Mucosa of stomach (tissue), 1 donor: ENCODE measurements at regions not wholly inside any gene's neighbourhood (a gene's known extent, or its start where the extent isn't known, plus 50 kb on each side); places are given as distances from the start of the nearest gene placed in this dataset.
"Not testable (repeated sequence)": the region's sequence is repeated elsewhere in the genome, so short reads cannot be mapped to it uniquely, and the experiment has no call there.

ENCODE experiments used
- H3K27me3 ChIP-seq: one replicate; pipeline ENCODE4 v1.7.0; 2013; ENCODE audit warnings: mild to moderate bottlenecking, low read length; ENCODE audit not compliant: control insufficient read depth, insufficient read depth
- H3K36me3 ChIP-seq: one replicate; pipeline ENCODE4 v1.7.0; 2013; ENCODE audit warnings: low read length; ENCODE audit not compliant: control insufficient read depth, insufficient read depth
- H3K4me1 ChIP-seq: one replicate; pipeline ENCODE4 v1.7.0; 2013; ENCODE audit warnings: mild to moderate bottlenecking, low read length; ENCODE audit not compliant: control insufficient read depth, insufficient read depth
- H3K4me3 ChIP-seq: one replicate; pipeline ENCODE4 v1.7.0; 2013; ENCODE audit warnings: low read length
- H3K9ac ChIP-seq: one replicate; pipeline ENCODE4 v1.7.0; 2013; ENCODE audit warnings: mild to moderate bottlenecking, low read length, moderate library complexity
- H3K9me3 ChIP-seq: one replicate; pipeline ENCODE4 v1.7.0; 2013; ENCODE audit warnings: mild to moderate bottlenecking, low read length, moderate library complexity; ENCODE audit not compliant: control insufficient read depth
- donor health status: Pancreatic carcinoma.

DNA sequence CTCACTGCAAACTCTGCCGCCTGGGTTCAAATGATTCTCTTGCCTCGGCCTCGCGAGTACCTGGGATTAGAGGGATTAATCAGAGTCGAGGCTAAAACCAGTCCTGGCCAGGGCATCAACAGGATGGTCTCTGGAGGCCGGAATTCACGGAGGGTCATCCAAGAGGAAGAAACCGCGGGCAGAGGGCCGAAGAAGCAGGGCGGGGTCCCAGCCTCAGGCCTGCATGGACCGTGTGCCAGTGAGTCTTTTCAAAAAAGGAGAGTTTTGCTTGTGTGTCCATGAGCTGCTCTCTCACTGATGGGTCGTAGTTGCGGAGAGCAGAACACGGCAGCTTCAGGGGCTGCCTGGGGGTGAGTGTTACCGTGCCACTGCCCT lies 295.1 kb upstream of the ZNF337 start:
- H3K9ac ChIP-seq = no peak overlapping the region
- no peaks in the 10 kb centered on the region for H3K9me3 ChIP-seq
- no peaks in the 10 kb centered on the region for H3K27me3 ChIP-seq
- H3K4me1 ChIP-seq = no peaks in the 10 kb centered on the region
- no peak overlapping the region for H3K4me3 ChIP-seq
- no peaks in the 10 kb centered on the region for H3K36me3 ChIP-seq

DNA sequence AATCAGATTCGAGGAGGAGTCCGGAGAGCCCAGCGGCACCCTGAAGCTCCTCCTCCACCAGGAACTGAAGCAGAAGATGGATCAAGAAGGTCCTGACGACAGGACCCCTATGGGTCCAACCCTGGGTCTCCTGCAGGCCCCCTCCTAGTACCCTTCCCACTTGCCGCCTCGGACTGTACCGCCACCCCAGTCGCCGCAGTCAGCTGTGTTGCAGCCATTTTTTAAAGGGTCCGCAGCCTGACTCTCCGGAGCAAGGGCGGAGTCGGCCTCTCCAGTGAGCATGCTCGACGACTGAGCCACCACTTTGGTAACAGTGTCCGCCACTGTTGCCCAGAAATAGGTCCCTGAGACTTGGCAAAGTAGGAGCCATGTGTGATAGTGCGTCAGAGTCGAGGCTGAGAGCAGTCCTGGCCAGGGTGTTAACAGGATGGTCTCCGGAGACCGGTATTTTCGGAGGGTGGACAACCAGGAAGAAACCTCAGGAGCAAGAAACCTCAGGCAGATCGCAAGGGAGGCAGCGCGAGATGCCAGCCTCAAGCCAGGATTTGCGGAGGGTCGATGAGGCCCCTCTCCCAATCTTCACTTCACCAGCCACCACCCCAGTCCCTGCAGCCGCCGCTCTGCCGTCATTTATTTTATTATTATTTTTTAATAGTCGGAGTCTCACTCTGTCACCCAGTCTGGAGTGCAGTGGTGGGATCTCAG lies 294.6 kb upstream of the ZNF337 start:
- H3K27me3 ChIP-seq = no peaks in the 10 kb centered on the region

GRCh38 chr20:25989686-25990085 lies 293.0 kb upstream of the ZNF337 start:
- H3K9ac ChIP-seq, H3K9me3 ChIP-seq, H3K27me3 ChIP-seq, H3K4me1 ChIP-seq, H3K36me3 ChIP-seq, H3K4me3 ChIP-seq: not testable (repeated sequence)

More for the DNA sequence above, 294.6 kb upstream of the ZNF337 start:
- H3K9ac ChIP-seq = no peak overlapping the region
- H3K4me3 ChIP-seq = no peak overlapping the region
- H3K36me3 ChIP-seq = no peaks in the 10 kb centered on the region
- no peaks in the 10 kb centered on the region for H3K4me1 ChIP-seq
- H3K9me3 ChIP-seq = no peaks in the 10 kb centered on the region

DNA sequence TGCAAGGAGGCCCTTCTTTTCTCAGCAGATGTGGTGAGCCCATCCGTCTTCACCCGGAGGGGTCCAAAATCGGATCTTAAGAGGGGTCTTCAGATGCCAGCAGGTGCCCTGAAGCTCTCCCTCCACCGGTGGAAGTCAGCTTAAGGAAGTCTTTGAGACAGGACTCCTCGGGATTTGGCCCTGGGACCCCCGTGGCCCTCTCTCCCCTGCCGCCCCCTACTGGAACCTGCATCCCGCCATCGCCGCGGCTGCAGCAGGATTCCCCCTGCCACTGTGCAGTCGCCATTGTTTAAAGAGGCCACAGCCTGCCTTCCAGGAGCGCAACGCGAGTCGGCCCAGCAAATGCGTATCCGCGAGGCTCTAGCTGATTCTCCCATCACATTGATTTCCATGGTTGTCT lies 292.5 kb upstream of the ZNF337 start:
- H3K4me3 ChIP-seq = no peak overlapping the region
- no peak overlapping the region for H3K9ac ChIP-seq
- no peaks in the 10 kb centered on the region for H3K4me1 ChIP-seq
- H3K36me3 ChIP-seq = no peaks in the 10 kb centered on the region
- H3K27me3 ChIP-seq = no peaks in the 10 kb centered on the region
- H3K9me3 ChIP-seq = no peaks in the 10 kb centered on the region

DNA sequence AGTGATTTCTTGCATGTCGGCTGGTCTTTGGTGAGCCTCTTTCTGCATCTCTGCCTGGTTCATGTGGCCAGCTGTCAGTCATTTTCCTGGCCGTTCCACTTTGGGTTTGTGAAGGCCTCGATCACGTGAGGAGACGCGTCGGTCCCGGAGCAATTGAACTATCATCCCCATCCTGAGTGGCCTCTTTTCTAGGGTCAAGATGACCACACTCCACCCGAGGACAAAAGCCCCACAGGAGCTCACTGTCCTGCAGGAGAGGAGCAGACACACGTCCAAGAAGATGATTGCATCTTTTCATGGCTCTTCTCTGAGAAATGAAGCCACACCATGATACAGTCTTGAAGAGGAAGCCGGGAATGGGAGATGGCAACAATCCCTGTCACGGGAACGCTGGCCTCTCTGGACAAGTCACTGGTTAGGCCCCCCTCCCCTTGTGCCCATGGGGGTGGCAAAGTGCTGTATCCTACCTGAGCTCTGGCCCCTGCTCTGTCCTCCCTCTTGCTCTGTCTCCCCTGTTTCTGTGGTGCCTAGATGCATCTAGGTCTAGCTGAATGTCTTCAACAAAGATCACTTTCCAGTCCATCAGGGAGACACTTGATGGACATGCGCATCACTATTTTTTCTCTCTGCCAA lies 291.4 kb upstream of the ZNF337 start:
- not testable (repeated sequence) for H3K27me3 ChIP-seq, H3K36me3 ChIP-seq, H3K9me3 ChIP-seq, H3K4me3 ChIP-seq, H3K4me1 ChIP-seq, H3K9ac ChIP-seq

DNA sequence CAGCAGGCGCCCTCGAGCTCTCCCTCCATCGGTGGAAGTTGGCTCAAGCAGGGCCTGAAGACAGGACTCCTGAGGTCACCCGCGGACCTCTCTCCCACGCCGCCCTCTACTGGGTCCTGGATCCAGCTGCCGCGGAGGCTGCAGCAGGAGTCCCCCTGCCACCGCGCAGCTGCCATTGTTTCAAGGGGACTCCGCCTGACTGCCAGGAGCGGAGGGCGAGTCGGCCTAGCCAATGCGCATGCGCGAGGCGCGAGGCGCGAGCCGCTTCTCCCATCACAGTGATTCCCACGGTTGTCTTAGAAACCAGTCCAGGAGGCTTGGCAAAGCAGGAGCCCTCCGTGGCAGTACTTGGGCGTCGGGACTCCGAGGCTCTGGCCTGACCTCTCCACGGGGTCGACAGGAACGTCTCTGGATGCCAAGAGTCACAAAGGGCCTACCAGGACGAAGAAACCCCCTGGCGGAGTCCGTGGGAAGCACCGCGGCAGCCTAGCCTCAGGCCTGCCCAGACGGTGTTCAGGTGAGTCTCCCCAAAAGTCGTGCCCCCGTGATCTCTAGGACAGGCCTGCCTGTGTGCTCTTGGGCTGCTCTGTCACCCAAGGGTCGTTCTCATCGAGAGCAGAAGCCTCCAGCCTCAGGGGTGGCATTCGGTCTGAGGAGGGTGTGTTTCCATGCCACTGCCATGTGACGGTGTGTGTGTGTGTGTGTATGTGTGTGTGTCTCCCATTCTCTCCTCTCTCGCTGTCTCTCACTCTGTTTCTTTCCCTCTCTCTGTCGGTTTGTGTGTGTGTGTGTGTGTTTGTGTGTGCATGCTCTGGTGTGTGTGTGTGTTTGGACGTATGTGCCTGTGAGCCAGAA lies 290.6 kb upstream of the ZNF337 start:
- no peaks in the 10 kb centered on the region for H3K9me3 ChIP-seq
- H3K4me3 ChIP-seq = peak overlapping the region; percentile 19
- no peak overlapping the region for H3K9ac ChIP-seq
- H3K4me1 ChIP-seq = no peaks in the 10 kb centered on the region
- no peaks in the 10 kb centered on the region for H3K27me3 ChIP-seq
- H3K36me3 ChIP-seq = no peaks in the 10 kb centered on the region

DNA sequence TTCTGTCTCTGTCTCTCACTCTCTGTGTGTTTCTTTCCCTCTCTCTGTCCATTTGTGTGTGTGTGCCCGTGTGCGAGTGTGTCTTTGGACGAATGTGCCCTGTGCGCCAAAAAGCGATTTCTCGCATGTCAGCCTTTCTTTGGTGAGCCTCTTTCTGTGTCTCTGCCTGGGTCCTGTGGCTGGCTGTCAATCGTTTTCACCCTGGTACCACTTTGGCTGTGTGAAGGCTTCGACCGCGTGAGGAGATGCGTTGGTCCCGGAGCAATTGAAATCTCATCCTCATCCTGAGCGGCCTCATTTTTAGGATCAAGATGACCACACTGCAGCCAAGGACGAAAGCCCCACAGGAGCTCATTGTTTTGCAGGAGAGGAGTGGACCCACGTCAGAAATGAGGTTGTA lies 288.9 kb upstream of the ZNF337 start:
- no peaks in the 10 kb centered on the region for H3K4me1 ChIP-seq
- H3K36me3 ChIP-seq = no peaks in the 10 kb centered on the region
- H3K4me3 ChIP-seq = no peak overlapping the region
- no peak overlapping the region for H3K9ac ChIP-seq
- no peaks in the 10 kb centered on the region for H3K27me3 ChIP-seq
- H3K9me3 ChIP-seq = no peaks in the 10 kb centered on the region

DNA sequence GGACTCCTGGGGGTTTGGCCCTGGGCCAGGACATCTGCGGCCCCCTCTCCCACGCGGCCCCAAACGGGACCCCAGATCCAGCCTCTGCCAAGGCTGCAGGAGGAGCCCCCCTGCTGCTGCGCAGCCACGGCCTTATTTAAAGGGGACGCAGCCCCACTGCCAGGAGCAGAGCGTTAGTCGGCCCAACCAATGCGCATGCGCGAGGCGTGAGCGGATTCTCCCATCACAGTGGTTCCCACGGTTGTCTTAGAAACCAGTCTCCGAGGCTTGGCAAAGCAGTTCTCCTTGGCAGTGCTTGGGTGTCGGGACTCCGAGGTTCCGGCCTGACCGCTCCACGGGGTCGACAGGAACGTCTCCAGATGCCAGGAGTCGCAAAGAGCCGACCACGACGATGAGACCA lies 288.3 kb upstream of the ZNF337 start:
- Histone ChIP-seq H3K9me3 (no peaks in the 10 kb centered on the region), H3K4me1 (no peaks in the 10 kb centered on the region), H3K4me3 (no peak overlapping the region), H3K9ac (no peak overlapping the region), H3K27me3 (no peaks in the 10 kb centered on the region), H3K36me3 (no peaks in the 10 kb centered on the region)

DNA sequence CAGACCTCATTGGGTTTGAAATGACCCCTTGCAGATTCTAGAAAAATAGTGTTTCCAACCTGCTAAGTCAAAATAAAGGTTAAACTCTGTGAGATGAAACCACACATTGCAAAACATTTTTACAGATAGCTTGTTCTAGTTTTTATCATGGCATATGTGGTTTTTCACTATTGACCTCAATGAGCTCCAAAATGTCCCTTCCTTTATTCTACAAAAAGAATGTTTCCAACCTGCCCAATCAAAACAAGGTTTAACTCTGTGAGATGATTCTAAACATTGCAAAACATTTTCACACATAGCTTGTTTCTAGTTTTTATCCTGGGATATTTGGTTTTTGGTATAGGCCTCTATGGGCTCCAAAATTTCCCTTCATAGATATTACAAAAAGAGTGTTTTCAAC lies 286.0 kb upstream of the ZNF337 start:
- not testable (repeated sequence) for H3K4me3 ChIP-seq, H3K27me3 ChIP-seq, H3K4me1 ChIP-seq, H3K36me3 ChIP-seq, H3K9me3 ChIP-seq, H3K9ac ChIP-seq

DNA sequence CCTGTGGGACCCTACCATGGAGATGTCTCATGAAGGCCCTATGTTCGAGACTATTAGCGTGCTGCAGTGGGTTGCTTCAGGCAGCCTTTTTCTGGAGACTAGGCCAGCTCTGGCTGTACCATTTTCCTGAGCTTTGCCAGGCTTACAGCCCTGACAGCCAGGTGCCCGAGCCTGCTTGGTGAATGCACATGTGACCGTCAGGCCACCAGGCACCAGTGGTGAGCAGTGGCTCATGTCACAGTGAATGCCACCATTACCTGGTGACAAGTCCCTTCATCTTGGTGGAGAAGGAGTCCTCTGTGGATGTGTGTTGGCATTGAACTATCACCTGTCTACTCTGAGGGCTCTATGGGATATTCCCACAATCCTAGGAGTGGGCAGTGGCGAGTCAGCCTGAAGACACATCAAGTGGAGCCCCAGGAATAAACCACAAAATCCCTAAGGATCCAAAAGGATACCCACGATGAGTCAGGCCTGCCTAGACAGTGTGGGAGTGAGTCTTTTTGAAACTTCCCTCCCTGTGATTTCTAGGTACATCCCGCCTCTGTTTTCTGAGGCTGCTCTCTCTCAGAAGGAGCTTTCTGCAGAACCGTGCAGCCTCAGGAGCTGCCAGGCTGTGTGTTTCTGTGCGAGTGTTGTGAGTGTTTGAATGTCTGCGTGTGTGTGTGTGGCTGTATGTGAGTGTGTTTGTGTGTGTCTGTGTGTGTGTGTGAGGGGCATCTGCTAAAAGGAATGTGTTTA lies 282.0 kb upstream of the ZNF337 start:
- not testable (repeated sequence) for H3K36me3 ChIP-seq, H3K4me3 ChIP-seq, H3K9me3 ChIP-seq, H3K27me3 ChIP-seq, H3K4me1 ChIP-seq, H3K9ac ChIP-seq

- H3K27me3 ChIP-seq, H3K9me3 ChIP-seq, H3K4me3 ChIP-seq, H3K9ac ChIP-seq, H3K36me3 ChIP-seq, H3K4me1 ChIP-seq: not testable (repeated sequence)
These were observed 279.2 kb upstream of the ZNF337 start for GRCh38 chr20:25975816-25976215.

- not testable (repeated sequence) for H3K4me1 ChIP-seq, H3K4me3 ChIP-seq, H3K36me3 ChIP-seq, H3K9ac ChIP-seq, H3K9me3 ChIP-seq, H3K27me3 ChIP-seq
These were observed 268.6 kb upstream of the ZNF337 start for GRCh38 chr20:25965203-25965602.
